ENCODE measurements at regions not wholly inside any gene's neighbourhood (a gene's known extent, or its start where the extent isn't known, plus 50 kb on each side); places are given as distances from the start of the nearest gene placed in this dataset.

GRCh38 chr15:70257573-70258248 lies 160.0 kb upstream of the TLE3 start:
- no peak for ATAC-seq
- Histone ChIP-seq H3K36me3 (ENCODE audit: control insufficient read depth, insufficient read depth, low read length) (no peaks in the 10 kb centered on the region), H3K4me2 (ENCODE audit: insufficient read depth, low read length) (no peak overlapping the region), H3K9me1 (ENCODE audit: control insufficient read depth, insufficient read depth, low read length) (no peaks in the 10 kb centered on the region), H3K79me2 (ENCODE audit: control insufficient read depth, insufficient read depth, low read length) (no peaks in the 10 kb centered on the region), H4K20me1 (replicated peaks; ENCODE audit: control insufficient read depth, insufficient read depth, low read length) (0 out of 2 replicates have a peak, but pooled peaks cover under 1% of the 10 kb centered on the region), H3K27ac (ENCODE audit: extremely low read depth, low read depth, low read length) (no peak overlapping the region), H3K9me3 (replicated peaks; ENCODE audit: control insufficient read depth, insufficient read depth, low read depth, low read length) (no peaks in the 10 kb centered on the region), H3K27me3 (ENCODE audit: control insufficient read depth in 2 of 2, insufficient read depth in 2 of 2, low read length in 2 of 2) (peaks cover 17 to 43% of the 10 kb centered on the region in 2 experiments), H2AFZ (ENCODE audit: low read depth, low read length) (no peak overlapping the region), H3K4me1 (replicated peaks in 1 of 2; ENCODE audit: control insufficient read depth in 2 of 2, insufficient read depth in 2 of 2, low read length in 2 of 2) (peaks cover 5 to 8% of the 10 kb centered on the region in 2 experiments; a peak in 3 of 5 replicates), H3K4me3 (no peak overlapping the region), H3K9ac (ENCODE audit: insufficient read depth in 1 of 2, low read depth in 2 of 2, low read length in 2 of 2) (no peak overlapping the region)
- TF ChIP-seq HES1 (IDR thresholded peaks at IDR 0.05; ENCODE audit: low read depth) (no peak), RBM22 (IDR thresholded peaks at IDR 0.05; ENCODE audit: low read depth, low read length, poor library complexity, severe bottlenecking) (no peak), MYNN (IDR thresholded peaks at IDR 0.05) (no peak), MYNN (CRISPR knock-in tag; IDR thresholded peaks at IDR 0.05) (no peak)
- ChIA-PET POLR2A (interaction anchor here (1.1 kb wide), 1 partner anchor 16 kb away, joined by 3 read pairs; no protein-coding TSS in a partner anchor), CTCF (ENCODE audit: low intra/inter-chr PET ratio) (no interaction called here)
- no peak for FAIRE-seq
- intact Hi-C loops (cut with micrococcal nuclease) (no loop called here), in situ Hi-C loops (cut with MboI) (no loop called here)
- BruUV-seq (replicated peaks) = no TSS peak
- DNase-seq (ENCODE audit: extremely low read depth in 1 of 4, low spot score in 3 of 4) = no peak
- WGBS (ENCODE audit: insufficient coverage, low coverage, missing lambda C conversion rate) = under 1% methylated on average over 7 of the region's 8 CpGs

GRCh38 chr15:70257047-70257446 lies 159.3 kb upstream of the TLE3 start:
- in situ Hi-C loops (cut with MboI) (no loop called here), intact Hi-C loops (cut with micrococcal nuclease) (no loop called here)
- Histone ChIP-seq H3K9me3 (replicated peaks; ENCODE audit: control insufficient read depth, insufficient read depth, low read depth, low read length) (no peaks in the 10 kb centered on the region), H3K4me3 (no peak overlapping the region), H3K79me2 (ENCODE audit: control insufficient read depth, insufficient read depth, low read length) (no peaks in the 10 kb centered on the region), H3K4me1 (replicated peaks in 1 of 2; ENCODE audit: control insufficient read depth in 2 of 2, insufficient read depth in 2 of 2, low read length in 2 of 2) (peaks cover 5 to 8% of the 10 kb centered on the region in 2 experiments; a peak in 3 of 5 replicates), H3K9ac (ENCODE audit: insufficient read depth in 1 of 2, low read depth in 2 of 2, low read length in 2 of 2) (no peak overlapping the region), H4K20me1 (replicated peaks; ENCODE audit: control insufficient read depth, insufficient read depth, low read length) (no peaks in the 10 kb centered on the region), H2AFZ (ENCODE audit: low read depth, low read length) (no peak overlapping the region), H3K27ac (ENCODE audit: extremely low read depth, low read depth, low read length) (no peak overlapping the region), H3K27me3 (ENCODE audit: control insufficient read depth in 2 of 2, insufficient read depth in 2 of 2, low read length in 2 of 2) (peaks cover 22 to 50% of the 10 kb centered on the region in 2 experiments), H3K36me3 (ENCODE audit: control insufficient read depth, insufficient read depth, low read length) (no peaks in the 10 kb centered on the region), H3K4me2 (ENCODE audit: insufficient read depth, low read length) (no peak overlapping the region), H3K9me1 (ENCODE audit: control insufficient read depth, insufficient read depth, low read length) (no peaks in the 10 kb centered on the region)
- ChIA-PET POLR2A (no interaction called here), CTCF (ENCODE audit: low intra/inter-chr PET ratio) (no interaction called here)
- WGBS (ENCODE audit: insufficient coverage, low coverage, missing lambda C conversion rate) = 4% methylated on average over 3 of the region's 4 CpGs
- DNase-seq (ENCODE audit: extremely low read depth in 1 of 4, low spot score in 3 of 4) (no peak), FAIRE-seq (no peak), ATAC-seq (no peak)
- no TSS peak for BruUV-seq (replicated peaks)
- TF ChIP-seq ATF3 (IDR thresholded peaks at IDR 0.05) = no peak
- TF ChIP-seq ATF3 (CRISPR knock-in tag; conservative IDR thresholded peaks at IDR 0.05) = no peak
- TF ChIP-seq NCOA1 (IDR thresholded peaks at IDR 0.05; ENCODE audit: low read depth) = no peak
- no peak for TF ChIP-seq MCM7 (IDR thresholded peaks at IDR 0.05)
- no peak for TF ChIP-seq GATAD2A (IDR thresholded peaks at IDR 0.05)
- TF ChIP-seq ZBTB17 (CRISPR knock-in tag; IDR thresholded peaks at IDR 0.05) = peak; percentile 86; the same call in 1 of the 2 replicates
- no peak for TF ChIP-seq ZBTB9 (CRISPR knock-in tag; IDR thresholded peaks at IDR 0.05)
- no peak for TF ChIP-seq CREBBP (IDR thresholded peaks at IDR 0.05; ENCODE audit: low read depth, low read length)
